Parathyroid adenoma (tissue), 2 donors: ENCODE measurements at regions not wholly inside any gene's neighbourhood (a gene's known extent, or its start where the extent isn't known, plus 50 kb on each side); places are given as distances from the start of the nearest gene placed in this dataset.

Experiments
- H2AFZ ChIP-seq: fragments of 300-600 bp; sonication (generic); one replicate; pipeline ENCODE4 v1.7.0; 2017; ENCODE audit warnings: antibody characterized with exemption, mild to moderate bottlenecking
- H3K27ac ChIP-seq: fragments of 300-600 bp; sonication (generic); one replicate; pipeline ENCODE4 v1.7.0; 2017
- H3K27me3 ChIP-seq: fragments of 300-600 bp; sonication (generic); one replicate; pipeline ENCODE4 v1.7.0; 2017; ENCODE audit warnings: low read length; ENCODE audit not compliant: control insufficient read depth, insufficient read depth
- H3K36me3 ChIP-seq: fragments of 300-600 bp; sonication (generic); one replicate; pipeline ENCODE4 v1.7.0; 2017; ENCODE audit warnings: low read length; ENCODE audit not compliant: control insufficient read depth, insufficient read depth
- H3K4me1 ChIP-seq: fragments of 300-600 bp; sonication (generic); one replicate; pipeline ENCODE4 v1.7.0; 2017; ENCODE audit warnings: control low read depth
- H3K4me2 ChIP-seq: fragments of 300-600 bp; sonication (generic); one replicate; pipeline ENCODE4 v1.7.0; 2017; ENCODE audit warnings: low read length
- H3K4me3 ChIP-seq: fragments of 300-600 bp; sonication (generic); one replicate; pipeline ENCODE4 v1.7.0; 2017; ENCODE audit warnings: low read depth, low read length
- H3K79me2 ChIP-seq: fragments of 300-600 bp; sonication (generic); one replicate; pipeline ENCODE4 v1.7.0; 2017; ENCODE audit warnings: control low read depth
- H3K9ac ChIP-seq: fragments of 300-600 bp; sonication (generic); one replicate; pipeline ENCODE4 v1.7.0; 2017; ENCODE audit warnings: mild to moderate bottlenecking
- H3K9me3 ChIP-seq: fragments of 300-600 bp; sonication (generic); one replicate; pipeline ENCODE4 v1.7.0; 2017; ENCODE audit warnings: low read length; ENCODE audit not compliant: control insufficient read depth
- TF ChIP-seq, protein P1 (sequence below): fragments of 300-600 bp; sonication (generic); IDR thresholded peaks from one replicate; pipeline ENCODE4 v1.7.0; 2017; ENCODE audit warnings: antibody characterized with exemption, mild to moderate bottlenecking
- donor health status: primary hyperparathyroidism.

- TF ChIP-seq, protein P1, sequence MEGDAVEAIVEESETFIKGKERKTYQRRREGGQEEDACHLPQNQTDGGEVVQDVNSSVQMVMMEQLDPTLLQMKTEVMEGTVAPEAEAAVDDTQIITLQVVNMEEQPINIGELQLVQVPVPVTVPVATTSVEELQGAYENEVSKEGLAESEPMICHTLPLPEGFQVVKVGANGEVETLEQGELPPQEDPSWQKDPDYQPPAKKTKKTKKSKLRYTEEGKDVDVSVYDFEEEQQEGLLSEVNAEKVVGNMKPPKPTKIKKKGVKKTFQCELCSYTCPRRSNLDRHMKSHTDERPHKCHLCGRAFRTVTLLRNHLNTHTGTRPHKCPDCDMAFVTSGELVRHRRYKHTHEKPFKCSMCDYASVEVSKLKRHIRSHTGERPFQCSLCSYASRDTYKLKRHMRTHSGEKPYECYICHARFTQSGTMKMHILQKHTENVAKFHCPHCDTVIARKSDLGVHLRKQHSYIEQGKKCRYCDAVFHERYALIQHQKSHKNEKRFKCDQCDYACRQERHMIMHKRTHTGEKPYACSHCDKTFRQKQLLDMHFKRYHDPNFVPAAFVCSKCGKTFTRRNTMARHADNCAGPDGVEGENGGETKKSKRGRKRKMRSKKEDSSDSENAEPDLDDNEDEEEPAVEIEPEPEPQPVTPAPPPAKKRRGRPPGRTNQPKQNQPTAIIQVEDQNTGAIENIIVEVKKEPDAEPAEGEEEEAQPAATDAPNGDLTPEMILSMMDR: no peak
- no peak overlapping the region for H3K4me2 ChIP-seq
- H3K36me3 ChIP-seq: no peaks in the 10 kb centered on the region
- no peaks in the 10 kb centered on the region for H3K9me3 ChIP-seq
- no peaks in the 10 kb centered on the region for H3K79me2 ChIP-seq
- no peaks in the 10 kb centered on the region for H3K27me3 ChIP-seq
- no peak overlapping the region for H3K4me3 ChIP-seq
- no peak overlapping the region for H3K9ac ChIP-seq
- no peak overlapping the region for H2AFZ ChIP-seq
- H3K27ac ChIP-seq: no peak overlapping the region
- no peaks in the 10 kb centered on the region for H3K4me1 ChIP-seq
Observed at GRCh38 chr18:39699340-39699964, 2133.9 kb upstream of the CELF4 start.

- TF ChIP-seq, protein P1: no peak
- Histone ChIP-seq H2AFZ (no peak overlapping the region), H3K4me2 (no peak overlapping the region), H3K4me1 (no peaks in the 10 kb centered on the region), H3K36me3 (no peaks in the 10 kb centered on the region), H3K4me3 (no peak overlapping the region), H3K27ac (no peak overlapping the region), H3K9ac (no peak overlapping the region), H3K79me2 (no peaks in the 10 kb centered on the region), H3K9me3 (no peaks in the 10 kb centered on the region), H3K27me3 (no peaks in the 10 kb centered on the region)
Observed at GRCh38 chr18:39698436-39698835, 2132.8 kb upstream of the CELF4 start.

DNA sequence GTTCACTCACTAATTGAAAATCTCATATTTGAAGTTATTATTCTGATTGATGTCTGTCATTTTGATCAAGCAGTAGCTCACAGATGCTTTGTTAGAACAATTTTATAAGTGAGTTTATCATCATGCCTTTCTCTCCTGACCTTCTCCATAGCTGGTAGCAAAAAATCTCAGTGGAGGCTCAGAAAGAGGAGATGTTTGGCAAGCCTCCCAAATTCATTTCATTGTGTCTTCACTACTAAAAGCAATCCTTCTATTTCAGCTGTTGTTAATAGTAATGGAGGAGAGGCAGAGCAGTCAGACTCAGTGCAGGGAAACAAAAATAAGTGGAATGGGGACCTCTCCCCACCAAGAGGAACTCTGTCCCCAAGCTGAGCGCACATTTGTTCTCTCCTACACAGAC is 2127.8 kb upstream of the CELF4 start:
- no peaks in the 10 kb centered on the region for H3K27me3 ChIP-seq
- no peaks in the 10 kb centered on the region for H3K79me2 ChIP-seq
- no peaks in the 10 kb centered on the region for H3K36me3 ChIP-seq
- H3K4me1 ChIP-seq: no peaks in the 10 kb centered on the region
- no peaks in the 10 kb centered on the region for H3K9me3 ChIP-seq
- no peak overlapping the region for H3K27ac ChIP-seq
- no peak overlapping the region for H2AFZ ChIP-seq
- H3K4me2 ChIP-seq: no peak overlapping the region
- H3K9ac ChIP-seq: no peak overlapping the region
- H3K4me3 ChIP-seq: no peak overlapping the region
- TF ChIP-seq, protein P1: no peak

- H2AFZ ChIP-seq: no peak overlapping the region
- H3K4me3 ChIP-seq: no peak overlapping the region
- no peak overlapping the region for H3K9ac ChIP-seq
- no peaks in the 10 kb centered on the region for H3K36me3 ChIP-seq
- TF ChIP-seq, protein P1: no peak
- no peaks in the 10 kb centered on the region for H3K9me3 ChIP-seq
- H3K27me3 ChIP-seq: no peaks in the 10 kb centered on the region
- no peak overlapping the region for H3K27ac ChIP-seq
- H3K79me2 ChIP-seq: no peaks in the 10 kb centered on the region
- H3K4me2 ChIP-seq: no peak overlapping the region
- no peaks in the 10 kb centered on the region for H3K4me1 ChIP-seq
Observed at GRCh38 chr18:39692367-39693015, 2126.9 kb upstream of the CELF4 start.
